ENCODE measurements at regions not wholly inside any gene's neighbourhood (a gene's known extent, or its start where the extent isn't known, plus 50 kb on each side); places are given as distances from the start of the nearest gene placed in this dataset.

- TF ChIP-seq HMGXB4 (CRISPR knock-in tag; IDR thresholded peaks at IDR 0.05; ENCODE audit: borderline replicate concordance in 1 of 2, low read depth in 1 of 2) (no peak), ZFAT (CRISPR knock-in tag; conservative IDR thresholded peaks at IDR 0.05) (no peak)
These were observed 57.1 kb upstream of the ATG10 start for GRCh38 chr5:81914696-81915095.

Measured in HepG2 (cell line).